HG03060 (cell line): ENCODE measurements at regions not wholly inside any gene's neighbourhood (a gene's known extent, or its start where the extent isn't known, plus 50 kb on each side); places are given as distances from the start of the nearest gene placed in this dataset.
A peak's percentile ranks its signal among the peaks of the same experiment; 100 is the strongest.

Experiments used
- ATAC-seq: cut with Tn5 transposase; IDR thresholded peaks from one replicate; pipeline ENCODE4 v1.9.1; 2021; ENCODE audit warnings: low read depth, moderate number of reproducible peaks; ENCODE audit not compliant: unreplicated experiment

DNA sequence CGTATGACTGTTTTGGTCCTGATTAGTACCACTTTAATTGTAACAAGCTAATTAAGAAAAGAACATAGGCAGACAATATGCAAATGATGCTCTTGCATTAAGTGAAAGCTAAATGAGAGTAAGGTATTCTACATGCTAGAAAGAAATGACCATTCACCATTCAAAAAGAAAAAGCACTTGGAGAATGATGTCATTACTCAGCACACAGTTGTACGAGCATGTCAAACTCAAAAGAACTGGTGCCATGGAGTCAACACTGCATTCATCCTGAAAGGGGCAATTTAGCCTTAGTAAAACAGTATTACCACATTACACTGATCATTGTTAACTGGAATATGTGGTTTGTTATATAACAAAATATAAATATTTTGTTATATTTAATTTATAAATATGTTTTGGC, 136.2 kb upstream of the CTTNBP2 start:
- ATAC-seq: no peak

DNA sequence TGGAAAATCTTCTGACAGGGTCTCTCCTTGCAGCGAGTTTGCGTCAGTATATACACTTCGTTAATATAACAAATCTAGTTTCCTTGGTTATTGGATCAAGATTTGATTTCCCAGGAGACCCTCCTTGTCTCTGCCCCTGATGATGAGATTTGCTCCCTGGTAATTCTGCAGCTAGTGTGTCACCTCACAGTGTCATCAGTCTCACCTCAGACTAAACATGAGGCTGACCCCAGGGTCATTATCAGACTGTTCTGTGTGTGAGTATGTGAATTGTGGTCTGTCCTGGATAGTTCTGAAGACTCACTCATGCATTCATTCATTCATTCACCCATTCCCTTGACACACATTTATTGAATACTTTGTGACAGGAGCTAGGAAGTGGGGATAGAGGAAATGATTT, 138.4 kb upstream of the CTTNBP2 start:
- ATAC-seq: no peak

DNA sequence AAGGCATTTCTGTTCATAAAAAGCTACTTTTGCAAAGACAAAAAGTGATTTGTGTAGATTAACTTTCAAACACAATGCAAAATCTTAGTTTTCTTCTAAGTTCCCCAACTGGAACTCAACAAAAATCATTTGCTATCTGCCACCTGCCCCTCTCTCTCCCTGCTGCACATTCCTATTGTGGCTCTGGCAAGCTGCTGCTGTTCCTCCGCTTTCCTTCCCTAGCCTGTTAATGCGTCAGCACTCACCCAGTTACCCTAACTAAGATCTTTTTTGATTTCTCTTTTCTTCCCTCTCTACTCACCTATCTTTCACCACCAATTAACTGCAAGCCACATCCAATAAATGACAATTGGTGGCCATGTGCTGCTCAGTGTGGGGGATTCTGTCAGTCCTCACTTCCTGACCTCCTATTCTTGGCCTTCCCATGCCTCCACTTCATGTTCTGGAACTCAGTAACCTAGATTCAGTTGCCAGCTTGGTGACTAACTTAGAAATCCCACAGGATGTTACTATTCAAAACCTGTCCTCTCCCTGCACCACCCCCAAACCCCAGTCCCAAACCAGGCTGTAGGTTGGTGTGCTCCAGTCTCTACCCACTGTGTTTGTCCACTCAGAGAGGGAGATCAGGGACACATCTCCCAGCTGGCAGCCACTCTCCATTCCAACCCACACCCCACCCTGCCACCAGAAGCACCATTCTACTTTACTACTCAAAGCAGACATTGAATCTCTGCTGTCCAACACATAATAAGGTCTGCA, 140.2 kb upstream of the CTTNBP2 start:
- no peak for ATAC-seq

DNA sequence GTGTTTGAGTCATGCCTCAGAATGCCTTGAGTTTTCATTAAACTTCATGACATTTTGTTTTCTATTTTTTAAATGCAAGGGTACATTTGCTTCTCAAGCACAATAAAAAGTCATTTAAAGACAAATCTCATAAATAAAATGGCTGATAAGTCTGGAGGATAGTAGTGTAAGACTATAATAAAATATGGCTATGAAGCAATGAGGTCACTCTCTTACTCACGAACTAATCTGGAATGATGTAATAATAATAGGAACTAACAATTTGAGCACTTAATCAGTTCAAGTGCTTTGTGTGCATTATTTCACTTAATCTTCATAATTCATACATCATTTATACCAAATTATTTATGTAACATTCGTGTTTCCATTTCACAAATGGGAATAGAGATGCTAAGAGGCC, 149.3 kb upstream of the CTTNBP2 start:
- ATAC-seq: no peak

DNA sequence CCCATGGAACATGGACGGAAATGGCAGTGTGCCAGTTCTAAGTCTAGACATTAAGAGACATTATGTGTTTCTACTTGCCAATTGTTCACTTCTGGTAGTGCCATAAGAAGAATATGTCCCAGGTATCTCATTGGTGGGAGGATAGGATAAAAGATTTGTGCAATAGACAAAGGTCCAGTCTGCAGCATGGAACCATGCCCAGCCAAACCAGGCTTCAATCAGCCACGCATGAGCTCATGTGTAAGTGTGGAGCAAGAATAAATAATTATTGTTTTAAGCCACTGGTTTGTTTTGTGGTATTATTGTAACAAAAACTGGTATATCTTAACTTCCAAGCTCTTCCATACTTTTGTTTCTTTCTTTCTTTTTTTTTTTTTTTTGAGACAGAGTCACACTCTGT, 153.6 kb upstream of the CTTNBP2 start:
- ATAC-seq: no peak

DNA sequence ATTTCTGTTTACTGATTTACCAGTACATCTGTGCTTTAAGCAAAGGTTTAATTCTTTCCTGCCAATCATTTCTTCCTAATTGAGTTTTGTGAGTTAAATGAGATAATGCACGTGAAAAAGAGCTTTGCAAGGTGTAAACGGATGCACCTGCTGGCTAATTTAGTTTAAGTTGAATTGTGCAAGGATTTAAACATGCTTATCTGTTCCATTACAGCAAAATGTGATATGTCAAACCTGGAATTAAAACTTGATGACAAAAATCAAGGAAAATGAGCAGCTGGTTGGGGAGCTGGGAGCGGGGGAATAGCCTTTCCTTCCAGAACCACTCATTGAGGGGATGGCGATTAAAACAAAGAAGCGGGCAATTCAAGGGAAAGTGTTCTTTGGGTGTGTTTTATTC, 155.0 kb upstream of the CTTNBP2 start:
- ATAC-seq: no peak

DNA sequence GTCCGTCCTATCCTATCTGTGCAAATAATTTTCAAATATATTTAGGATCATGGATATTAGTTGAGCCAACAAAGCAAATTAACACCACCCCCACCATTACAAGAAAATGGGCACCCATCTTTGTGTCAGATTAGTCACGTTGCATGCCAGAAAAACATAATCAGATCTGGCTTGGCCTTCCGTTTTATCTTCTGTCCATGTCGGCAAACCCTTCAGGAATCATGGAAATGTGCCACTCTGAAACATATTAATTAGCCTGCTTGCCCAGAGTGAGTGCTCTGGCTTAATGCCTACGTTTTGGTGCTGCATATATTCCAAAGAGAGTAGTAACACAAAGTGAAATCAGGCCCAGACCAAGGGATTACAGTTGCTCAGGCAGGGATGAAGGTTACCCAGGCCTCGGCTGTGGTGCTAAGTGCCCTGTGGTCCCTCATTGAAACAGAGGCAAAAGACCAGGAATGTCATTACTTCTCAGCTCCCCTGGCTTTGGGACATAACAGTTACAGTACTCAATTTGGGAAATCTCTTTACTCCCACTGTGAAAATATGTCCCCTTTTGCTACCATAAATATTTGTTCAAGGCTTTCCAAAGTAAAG, 154.0 kb upstream of the LSM8 start:
- ATAC-seq: no peak

DNA sequence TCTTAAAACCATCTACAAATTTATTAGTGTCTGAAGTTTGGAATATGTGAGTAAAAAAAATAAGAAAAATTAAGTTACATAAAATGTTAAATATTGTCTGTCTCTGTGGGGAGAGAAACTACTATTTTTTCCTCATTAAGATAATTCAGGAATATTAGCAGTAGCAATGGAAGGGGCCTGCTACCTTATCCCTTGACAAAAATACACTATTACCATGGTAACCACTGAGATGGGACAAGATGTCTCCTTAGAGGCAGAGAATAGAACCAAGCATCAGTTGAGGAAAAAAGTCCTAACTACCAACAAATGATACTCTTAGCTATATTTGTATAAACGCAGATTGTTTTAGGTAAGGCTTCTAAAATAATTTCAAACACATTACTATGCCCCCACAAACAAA, 150.7 kb upstream of the LSM8 start:
- ATAC-seq: no peak

DNA sequence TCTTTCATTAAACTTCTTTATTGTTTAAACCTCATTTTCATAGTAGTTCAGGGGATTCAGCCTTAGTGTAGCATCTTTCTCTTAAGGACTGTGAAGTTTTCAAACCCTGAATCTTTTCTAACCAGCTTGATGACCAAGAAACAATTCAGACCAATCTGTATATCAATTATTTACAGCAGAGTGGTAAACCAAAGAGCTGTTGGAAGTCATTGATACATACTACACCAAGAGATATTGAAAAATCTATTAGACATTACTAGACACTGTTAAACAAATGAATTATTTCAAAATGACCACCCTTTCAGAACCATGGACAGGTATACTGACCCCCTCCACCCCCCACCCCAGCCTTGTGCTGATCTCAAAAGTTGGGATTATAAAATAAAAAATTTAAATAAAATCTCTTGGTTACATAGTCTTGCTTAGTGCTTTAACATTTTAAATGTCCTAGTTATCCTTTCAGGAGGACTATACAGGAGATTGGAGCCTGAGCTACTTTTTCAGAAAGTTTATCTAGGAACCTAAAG, 143.9 kb upstream of the LSM8 start:
- no peak for ATAC-seq

DNA sequence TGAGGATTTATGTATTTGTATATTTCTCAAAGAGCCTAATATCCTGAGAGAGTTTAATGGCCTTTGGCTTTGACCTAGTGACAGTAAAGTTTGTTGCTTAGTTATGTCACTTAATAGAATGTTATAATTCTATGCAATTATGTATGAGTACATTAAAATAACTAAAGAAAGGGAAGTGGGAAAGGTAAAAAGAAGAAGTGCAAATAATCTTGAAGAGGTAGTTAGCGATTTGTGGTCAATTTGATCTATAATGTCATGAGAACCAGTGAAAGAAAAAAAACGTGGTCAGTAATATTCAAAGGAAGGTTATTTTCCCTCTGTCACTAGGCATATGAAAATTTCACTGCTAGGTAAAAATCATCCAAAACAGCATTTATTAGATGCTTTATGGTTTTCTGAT, 143.4 kb upstream of the LSM8 start:
- peak; percentile 79 for ATAC-seq

DNA sequence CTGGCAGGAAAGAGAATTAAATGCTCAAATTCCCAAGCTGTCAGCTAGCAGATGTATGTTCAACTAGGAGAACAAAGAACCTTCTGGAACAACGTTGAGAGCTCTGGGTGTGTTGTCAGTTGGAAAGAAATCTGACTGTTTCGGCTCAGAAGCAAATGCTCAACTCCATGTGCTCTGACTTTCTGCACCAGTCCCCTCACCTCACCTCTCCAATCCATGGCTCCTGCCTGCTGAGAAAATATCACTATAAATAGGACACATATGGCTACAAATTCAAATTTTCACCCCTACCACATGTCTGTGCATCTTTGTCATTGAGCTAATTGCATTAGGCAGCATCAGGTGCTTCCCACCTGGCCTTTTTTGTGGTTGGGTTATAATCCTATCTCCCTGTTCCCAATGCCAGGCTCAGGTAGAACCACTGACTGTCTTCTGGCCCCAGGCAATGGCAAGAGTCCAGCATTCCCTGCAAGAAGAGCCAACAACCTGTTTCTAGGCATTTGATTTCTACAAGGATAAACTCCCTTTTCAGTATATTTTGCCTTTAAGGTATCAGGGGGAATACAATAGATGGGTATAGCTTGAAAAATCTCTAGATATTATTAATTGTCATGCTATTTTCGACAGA, 142.6 kb upstream of the LSM8 start:
- ATAC-seq: no peak

DNA sequence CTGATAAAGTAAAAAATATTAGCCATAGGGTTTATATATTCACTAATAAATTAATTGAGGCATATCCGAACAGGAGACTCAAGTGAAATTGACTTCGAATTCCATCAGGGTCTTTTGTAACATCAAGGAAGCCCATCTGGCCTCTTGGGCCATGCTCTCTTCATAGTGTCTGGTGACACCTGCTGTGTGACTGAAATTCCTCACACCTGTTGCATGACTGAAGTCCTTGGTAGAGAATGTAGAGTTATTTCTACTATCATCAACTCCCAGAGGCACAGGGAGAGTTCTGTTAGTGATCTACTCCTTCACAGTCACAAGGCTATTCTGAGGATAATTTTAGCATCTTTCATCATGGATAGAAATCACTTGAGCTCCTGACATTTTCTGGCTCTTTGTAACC, 138.3 kb upstream of the LSM8 start:
- ATAC-seq: no peak

DNA sequence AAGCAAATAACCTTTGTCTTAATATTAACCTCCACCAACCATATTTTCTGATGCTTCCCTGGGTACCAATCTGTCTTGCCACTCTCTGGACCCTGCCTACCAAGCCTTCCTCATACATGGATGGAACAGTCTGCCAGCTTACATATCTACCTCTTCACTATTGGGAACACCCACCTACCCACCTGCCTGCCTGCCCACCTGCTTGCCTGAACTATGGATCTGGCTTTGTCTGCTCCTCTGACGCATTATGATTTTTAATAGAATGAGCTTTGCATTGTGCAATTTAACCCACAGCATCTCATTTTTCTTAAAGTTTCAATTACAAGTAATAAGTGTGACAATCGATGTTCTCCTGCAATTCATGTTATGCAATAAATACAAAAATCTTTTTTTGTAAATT, 137.9 kb upstream of the LSM8 start:
- ATAC-seq: no peak

DNA sequence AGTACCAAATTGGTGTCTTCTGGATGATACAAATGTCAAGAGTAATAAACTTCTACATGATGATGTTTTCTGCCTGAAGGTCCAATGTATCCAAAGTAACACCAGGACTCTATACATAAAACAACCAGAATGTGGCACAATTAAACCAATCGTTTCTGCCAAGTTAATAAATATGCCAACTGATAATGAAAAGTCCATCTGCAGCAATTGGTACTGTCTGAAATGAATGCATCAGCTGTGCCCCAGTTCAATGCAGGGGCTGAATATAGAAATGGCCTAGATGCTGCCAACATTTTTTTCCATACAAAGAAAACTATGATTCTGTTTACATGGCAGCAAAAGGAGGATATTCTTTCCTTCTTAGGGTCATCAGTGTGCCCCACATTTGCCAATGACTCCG, 137.2 kb upstream of the LSM8 start:
- no peak for ATAC-seq

DNA sequence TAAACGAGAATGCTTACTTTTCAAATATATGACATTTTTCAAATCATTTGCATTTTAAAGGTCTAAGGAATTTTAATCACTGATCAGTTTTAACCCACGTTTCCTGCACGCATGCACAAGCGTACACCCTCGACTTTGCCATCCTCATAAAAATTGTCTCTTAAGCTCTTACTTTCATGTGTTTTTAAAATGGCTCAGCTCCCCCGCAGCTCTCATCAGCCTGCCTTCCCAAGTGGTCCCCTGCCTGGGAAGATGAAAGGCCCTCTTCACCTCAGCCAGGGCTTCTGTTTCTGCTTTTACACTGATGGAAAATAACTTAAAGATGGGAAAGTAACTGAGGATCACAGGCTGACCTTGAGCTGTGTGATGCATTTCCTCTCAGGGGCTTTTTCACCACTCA, 131.6 kb upstream of the LSM8 start:
- ATAC-seq: no peak

DNA sequence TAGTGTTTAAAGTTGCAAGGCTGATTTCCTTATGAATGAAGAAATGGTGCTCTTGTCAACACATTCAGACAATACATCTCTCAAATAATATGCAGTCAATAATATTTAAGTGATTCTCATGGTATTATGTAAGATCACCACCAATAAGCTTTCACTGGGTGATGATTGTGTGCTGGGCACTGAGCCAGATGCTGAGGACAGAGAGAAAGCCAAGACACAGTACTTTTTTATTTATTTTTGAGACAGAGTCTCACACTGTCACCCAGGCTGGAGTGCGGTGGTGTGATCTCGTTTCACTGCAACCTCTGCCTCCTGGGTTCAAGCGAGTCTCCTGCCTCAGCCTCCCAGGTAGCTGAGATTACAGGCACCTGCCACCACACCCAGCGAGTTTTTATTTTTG, 130.6 kb upstream of the LSM8 start:
- ATAC-seq: no peak

DNA sequence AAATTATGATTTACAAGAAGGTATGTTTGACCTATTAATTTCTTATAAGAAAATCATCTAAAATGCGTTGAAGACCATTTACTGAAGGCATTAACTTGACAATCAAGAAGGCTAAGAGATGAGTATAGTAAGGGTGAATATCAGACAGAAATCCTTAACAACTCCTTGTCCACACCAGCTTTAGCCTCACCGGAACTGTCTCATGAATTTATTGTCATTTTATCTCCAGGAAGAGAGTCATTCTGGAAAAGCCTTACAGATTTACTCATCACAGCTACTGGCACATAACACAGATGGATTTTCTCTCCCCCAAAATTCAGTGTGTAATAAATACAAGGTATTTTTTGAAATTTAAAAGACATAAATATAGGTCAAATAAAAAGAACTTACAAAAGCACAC, 129.4 kb upstream of the LSM8 start:
- no peak for ATAC-seq

DNA sequence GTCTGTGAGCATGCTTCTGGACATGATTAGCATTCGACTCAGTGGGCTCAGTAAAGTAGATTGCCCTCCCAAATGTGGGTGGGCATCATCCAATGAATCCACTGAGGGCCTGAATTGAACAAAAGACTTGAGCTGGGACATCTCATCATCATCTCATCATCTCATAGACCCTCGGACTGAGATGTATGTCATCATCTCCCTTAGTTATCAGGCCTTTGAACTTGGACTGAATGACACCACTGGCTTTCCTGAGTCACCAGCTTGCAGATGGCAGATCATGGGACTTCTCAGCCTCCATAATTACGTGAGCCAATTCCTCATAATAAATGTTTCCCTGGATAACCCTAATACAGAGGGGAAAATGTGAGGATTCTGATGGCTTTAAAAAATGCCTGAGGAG, 128.3 kb upstream of the LSM8 start:
- no peak for ATAC-seq

DNA sequence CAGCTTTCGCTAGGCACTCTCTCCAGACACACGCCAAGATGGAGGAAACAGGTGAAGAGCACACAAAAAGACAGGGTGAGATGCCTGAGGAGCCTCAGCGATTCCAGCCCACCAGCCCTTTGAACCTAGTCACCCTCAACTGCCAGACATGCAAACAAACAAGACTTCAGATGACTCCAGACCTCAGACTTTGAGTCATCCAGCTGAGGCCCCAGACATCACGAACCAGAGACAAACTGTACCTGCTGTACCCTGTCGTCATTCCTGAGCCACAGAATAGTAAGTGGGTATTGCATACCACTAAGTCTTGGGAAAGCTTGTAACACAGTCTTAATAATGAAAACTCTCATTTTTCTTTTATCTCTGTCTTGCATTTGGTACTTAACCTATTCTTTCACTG, 126.6 kb upstream of the LSM8 start:
- no peak for ATAC-seq

DNA sequence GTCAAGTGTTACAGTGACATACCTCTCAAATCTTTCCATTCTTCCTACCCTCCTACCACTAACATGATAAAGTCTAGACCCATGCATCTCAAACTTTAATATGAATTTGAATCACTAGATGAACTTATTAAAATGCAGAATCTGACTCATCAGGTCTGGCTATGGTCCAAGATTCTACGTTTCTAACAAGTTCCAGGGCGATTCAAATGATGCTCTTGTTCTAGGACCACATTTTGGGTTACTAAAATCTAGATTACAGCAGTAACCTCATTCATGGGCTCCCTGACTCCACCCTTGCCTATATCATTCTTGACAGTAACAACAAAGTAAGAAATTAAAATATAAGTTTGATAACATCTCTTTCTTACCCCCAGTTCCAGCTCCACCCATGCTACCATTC, 124.8 kb upstream of the LSM8 start:
- no peak for ATAC-seq

DNA sequence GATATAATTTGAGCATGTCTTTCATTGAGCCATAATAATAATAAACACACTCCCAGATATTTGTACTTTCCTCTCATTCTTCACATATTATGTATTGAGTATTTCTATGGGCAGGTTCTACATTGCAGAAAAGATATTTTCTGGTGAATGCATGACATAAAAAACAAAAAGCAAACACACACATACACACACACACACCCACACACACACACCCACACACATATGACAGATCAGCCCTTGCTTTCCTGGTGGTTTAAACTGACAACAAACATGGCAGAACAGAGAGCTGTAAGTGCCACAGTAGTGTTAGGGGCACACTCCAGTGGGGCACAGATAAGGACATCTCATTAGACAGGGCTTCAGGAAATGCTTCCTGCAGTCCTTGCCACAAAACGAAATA, 123.3 kb upstream of the LSM8 start:
- no peak for ATAC-seq

DNA sequence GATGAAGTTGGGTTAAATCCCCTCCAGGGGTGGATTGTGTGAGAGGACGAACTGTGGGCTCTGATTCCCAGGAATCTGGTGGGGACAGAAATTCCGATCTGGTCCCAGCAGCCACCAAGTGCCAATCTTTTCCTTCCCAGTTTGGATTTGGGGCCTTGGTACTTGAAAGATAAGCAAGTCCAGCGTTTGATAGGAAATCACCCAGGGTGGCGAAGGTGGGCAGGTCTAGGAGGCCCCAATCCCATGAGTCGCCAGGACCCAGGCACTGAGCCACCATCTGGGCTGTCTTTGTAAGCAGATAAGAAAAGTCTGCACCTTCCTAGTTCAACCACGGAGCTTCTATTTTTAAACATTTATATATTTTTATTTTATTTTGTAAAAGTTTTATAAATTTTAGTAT, 122.6 kb upstream of the LSM8 start:
- ATAC-seq: no peak
